ENCODE measurements at regions not wholly inside any gene's neighbourhood (a gene's known extent, or its start where the extent isn't known, plus 50 kb on each side); places are given as distances from the start of the nearest gene placed in this dataset.

DNA sequence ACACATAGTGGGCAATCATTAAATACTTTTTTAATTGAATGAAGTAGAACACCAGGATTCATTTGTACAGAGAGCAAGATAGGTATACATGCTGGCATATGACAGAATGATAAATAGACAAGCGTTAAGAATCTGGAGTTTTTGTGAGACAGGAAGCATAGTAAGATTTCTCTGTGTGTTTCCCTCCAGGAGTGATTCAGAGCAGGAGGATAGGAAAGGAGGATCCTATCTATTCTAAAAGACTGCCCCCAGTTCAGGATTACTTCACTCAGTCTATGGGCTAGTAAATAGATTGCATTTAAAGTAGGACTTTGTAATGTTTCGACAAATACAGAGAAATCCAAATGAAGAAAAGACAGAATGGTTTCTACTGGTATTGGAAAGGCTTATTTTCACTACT is 423.7 kb downstream of the PDGFC start:
- TF ChIP-seq, protein P1, sequence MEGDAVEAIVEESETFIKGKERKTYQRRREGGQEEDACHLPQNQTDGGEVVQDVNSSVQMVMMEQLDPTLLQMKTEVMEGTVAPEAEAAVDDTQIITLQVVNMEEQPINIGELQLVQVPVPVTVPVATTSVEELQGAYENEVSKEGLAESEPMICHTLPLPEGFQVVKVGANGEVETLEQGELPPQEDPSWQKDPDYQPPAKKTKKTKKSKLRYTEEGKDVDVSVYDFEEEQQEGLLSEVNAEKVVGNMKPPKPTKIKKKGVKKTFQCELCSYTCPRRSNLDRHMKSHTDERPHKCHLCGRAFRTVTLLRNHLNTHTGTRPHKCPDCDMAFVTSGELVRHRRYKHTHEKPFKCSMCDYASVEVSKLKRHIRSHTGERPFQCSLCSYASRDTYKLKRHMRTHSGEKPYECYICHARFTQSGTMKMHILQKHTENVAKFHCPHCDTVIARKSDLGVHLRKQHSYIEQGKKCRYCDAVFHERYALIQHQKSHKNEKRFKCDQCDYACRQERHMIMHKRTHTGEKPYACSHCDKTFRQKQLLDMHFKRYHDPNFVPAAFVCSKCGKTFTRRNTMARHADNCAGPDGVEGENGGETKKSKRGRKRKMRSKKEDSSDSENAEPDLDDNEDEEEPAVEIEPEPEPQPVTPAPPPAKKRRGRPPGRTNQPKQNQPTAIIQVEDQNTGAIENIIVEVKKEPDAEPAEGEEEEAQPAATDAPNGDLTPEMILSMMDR (conservative IDR thresholded peaks at IDR 0.05; ENCODE audit: low read length): no peak
- no peak for TF ChIP-seq EZH2phosphoT487 (IDR thresholded peaks at IDR 0.05; ENCODE audit: borderline replicate concordance, low read depth, low read length)

Measured in OCI-LY7 (cell line).